T1000 (cell line): ENCODE measurements at regions not wholly inside any gene's neighbourhood (a gene's known extent, or its start where the extent isn't known, plus 50 kb on each side); places are given as distances from the start of the nearest gene placed in this dataset.

Experiments used
- DNase-seq: peaks from one replicate; lab custom pipeline; 2025; ENCODE audit warnings: mixed read lengths; lab: John Stamatoyannopoulos, UW

DNA sequence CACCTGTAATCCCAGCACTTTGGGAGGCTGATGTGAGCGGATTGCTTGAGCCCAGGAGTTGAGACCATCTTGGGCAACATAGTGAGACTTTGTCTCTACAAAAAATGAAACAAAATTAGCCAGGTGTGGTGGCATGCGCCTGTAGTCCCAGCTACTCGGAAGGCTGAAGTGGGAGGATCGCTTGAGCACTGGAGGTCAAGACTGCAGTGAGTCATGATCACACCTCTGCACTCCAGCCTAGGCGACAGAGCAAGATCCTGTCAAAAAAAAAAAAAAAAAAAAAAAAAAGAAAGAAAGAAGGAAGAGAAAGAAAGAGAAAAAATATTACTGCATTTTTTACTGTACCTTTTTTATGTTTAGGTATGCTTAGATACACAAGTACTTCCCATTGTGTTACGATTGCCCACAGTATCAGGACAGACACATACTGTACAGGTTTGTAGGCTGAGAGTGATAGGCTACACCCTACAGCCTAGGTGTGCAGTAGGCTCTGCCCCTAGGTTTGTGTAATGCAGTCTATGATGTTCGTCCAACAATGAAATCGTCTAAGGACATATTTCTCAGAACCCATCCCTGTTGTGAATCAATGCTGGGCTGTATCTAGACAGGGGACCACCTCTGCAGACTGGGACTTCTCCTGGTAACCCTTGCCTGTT is 160.4 kb upstream of the PWP1 start:
- DNase-seq, result no peak

DNA sequence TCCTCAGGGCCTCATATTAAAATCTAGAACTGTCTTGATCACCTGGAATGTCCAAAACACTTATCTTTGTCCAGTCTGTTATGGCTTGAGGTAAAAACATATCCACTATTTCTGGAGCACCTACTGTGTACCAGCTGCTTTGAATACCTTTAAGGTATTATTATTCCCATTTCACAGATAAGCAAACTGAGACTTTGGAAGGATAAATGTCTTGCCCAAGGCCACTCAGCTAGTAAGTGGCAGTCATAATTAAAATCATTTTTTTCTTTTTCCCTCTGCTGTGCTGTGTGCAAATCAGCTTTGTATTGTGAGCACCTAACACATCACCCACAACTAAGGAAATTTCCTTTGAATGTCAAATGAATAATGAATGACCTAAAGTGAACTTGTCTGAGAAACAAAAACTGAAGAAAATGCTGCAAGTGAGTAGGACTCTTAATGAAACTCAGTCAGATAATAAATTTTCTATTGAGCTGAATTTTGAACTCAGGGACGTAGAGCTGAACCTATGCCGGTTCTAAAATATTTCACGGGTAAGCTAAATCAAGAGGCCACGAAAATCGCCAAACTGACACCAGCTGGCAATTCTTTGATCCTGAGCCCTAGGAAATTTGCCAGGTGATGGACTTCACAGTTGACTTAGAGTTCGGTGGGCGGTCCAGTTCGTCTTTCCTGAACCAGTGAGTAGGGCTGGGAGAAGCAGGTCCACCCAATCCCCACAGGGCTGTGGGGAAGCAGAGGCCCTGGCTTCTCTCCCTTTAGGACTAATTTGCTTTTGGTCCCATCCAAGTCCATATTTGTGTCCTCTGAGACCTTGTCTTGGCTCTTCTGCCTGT is 159.7 kb upstream of the PWP1 start:
- DNase-seq, result no peak

DNA sequence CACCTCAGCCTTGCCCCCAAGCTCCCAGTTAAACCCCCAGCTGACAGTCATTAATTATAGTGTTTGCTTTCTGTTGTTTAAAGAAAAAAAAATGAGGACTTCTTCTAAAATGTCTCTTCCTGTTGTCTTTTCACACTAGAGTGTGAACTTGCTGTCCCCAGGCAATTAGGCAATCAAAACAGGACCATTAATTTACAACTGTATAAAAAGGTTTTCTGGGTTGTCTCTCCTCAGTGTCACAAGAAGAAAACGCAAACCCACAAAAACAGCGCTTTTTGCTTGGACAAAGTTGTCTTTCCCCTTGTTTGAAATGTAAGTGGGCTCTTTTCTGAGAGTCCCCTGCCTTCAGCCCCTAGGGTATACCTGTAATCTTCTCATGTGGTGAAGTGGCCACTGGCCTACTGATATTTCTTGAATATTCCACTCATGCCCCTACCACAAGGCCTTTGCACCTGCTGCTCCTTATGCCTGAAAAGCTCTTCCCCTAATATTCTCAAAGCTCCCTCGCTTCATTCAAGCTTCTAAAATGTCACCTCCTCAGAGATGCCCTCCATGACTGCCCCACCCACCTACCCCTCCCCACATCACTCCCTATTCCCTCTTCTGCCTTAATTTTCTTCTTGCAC is 158.9 kb upstream of the PWP1 start:
- DNase-seq, result no peak

DNA sequence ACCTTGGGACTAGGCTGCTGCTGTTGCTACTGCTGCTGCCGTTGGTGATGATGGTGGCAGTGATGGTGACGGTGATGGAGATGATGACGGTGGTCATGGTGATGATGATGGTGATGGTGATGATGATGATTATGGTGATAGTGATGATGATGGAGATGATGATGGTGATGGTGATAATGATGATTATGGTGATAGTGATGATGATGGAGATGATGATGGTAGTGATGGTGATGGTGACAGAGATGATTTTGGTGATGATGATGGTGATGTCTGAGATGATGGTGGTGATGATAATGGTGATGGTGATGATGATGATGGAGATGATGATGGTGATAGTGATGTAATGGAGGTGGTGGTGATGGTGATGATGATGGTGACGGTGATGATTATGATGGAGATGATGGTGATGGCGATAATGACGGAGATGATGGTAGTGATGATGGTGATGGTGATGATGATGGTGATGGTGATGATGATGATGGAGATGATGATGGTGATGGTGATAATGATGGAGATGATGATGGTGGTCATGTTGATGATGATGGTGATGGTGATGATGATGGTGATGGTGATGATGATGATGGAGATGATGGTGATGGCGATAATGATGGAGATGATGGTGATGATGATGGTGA is 156.8 kb upstream of the PWP1 start:
- DNase-seq, result no peak

DNA sequence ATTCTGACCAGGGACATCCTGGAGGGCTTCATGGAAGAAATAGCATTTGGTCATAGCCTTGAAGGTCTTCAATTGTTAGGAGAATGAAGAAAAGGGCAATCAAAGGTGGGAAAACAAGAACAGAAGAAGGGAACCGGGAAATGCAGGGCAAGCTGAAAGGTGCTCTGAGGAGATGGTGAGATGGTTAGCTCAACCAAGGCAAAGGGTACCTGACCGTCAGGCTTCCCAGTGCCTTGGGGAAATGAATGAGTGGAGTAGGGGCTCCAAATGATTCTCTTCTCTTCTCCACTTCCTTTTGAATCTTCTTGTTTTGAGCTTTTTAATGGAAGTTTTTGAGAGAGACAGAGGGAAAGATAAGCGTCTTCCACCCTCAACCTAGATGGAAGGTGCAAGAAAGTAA is 155.6 kb upstream of the PWP1 start:
- no peak for DNase-seq

DNA sequence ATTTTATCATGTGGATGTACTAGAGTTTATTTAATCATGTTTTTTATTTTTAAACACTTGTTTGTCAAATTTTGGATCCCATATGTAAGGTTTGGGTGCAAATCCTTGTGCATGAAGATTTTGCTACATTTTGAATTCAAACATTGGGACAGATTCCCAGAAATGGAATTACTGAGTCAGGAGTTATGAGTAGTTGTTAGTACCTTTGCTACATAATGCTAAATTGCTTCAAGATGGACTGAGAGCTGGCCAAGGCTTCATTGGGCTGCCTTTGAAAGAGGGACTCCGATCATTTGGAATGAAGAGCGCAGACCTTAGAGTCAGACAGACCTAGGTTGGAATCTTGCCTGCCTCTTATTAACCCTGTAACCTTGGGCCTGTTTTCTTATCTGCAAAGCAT is 154.9 kb upstream of the PWP1 start:
- DNase-seq, result no peak

DNA sequence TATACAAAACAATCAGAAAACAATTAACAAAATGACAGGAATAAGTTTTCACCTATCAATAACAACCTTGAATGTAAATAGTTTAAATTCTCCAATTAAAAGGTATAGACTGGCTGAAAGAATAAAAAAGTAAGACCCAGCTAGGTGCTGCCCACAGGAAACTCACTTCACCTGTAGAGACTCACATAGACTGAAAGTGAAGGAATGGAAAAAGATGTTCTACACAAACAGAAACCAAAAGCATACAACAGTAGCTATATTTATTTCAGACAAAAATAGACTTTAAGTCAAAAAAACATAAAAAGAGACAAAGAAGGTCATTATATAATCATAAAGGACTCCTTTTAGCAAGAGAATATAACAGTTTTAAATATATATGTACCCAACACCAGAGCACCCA is 152.4 kb upstream of the PWP1 start:
- DNase-seq, result no peak

DNA sequence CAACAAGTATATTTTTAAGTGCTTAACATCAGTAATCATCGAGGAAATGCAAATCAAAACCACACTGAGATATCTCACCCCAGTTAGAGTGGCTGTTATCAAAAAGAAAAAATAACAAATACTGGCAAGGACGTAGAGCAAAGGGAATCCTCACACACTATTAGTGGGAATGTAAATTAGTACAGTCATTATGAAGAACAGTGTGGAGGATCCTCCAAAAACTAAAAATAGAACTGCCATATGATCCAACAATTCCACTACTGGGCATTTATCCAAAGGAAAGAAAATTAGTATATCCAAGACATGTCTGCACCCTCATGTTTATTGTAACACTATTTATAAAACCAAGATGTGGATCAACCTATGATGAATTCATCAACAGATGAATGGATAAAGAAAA is 149.0 kb upstream of the PWP1 start:
- no peak for DNase-seq

DNA sequence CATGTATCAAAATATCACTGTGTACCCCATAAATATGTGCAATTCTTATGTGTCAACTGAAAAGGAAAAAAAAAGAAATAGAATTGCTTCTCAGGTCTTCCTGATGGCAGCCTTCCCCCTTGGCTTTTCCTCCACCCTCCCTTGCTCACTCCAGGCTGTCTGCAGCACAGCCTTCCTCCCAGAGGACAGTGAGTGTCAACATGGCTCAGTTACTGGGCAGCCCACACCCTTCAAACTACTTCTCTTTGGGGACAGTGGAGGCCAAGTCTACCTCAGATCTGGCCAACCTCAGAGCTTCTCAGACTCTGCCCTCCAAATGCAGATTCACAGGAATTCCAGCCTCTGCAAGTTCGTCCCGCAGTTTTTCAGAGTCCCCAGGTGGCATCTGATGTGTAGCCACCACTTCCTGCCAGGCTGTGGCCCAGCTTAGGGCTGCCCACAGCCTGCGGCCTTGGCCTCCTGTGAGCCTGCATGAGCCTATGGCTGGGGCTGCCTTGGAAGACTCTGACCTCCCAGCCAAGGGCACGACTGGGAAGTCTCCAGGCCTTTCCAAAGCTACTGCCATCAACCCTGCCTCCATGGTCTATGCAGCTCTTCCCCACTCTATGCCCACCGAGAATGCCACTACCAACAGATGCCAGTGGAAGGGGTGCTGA is 148.0 kb upstream of the PWP1 start:
- DNase-seq, result no peak

DNA sequence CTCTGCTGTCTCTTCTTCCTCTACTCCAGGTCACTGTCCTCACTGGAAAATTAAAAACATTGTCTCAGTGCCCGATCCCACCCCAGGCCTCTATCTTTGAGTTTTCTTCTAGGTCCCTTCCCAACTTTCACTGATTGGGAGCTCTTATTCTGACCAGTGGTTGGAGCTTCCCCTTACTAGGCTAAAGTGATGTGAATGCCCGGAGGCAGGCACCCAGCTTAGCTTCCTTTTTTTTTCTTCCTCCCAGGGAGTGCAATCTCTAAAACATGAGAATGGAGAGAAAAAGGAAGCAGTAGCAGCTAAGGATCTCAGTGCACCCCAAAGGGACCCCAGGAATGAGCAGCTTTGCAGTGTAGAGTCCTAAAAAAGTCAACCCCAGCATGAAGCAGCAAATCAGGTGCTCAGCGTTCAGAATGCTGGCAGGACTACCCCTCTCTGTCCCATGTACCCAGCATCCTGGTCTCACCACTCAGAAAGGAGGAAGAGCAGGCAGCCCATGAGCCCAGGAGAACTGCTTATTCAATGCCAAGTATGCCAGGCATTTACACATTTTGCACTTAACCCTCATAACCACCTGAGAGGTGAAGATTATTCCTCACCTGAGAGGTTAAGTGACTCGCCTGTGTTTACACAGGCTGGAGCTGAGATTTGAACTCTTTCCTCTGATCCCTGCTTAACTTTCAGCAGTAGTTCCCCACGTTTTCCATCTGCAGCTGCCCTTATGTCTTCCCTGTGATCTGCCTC is 146.2 kb upstream of the PWP1 start:
- DNase-seq, result no peak

DNA sequence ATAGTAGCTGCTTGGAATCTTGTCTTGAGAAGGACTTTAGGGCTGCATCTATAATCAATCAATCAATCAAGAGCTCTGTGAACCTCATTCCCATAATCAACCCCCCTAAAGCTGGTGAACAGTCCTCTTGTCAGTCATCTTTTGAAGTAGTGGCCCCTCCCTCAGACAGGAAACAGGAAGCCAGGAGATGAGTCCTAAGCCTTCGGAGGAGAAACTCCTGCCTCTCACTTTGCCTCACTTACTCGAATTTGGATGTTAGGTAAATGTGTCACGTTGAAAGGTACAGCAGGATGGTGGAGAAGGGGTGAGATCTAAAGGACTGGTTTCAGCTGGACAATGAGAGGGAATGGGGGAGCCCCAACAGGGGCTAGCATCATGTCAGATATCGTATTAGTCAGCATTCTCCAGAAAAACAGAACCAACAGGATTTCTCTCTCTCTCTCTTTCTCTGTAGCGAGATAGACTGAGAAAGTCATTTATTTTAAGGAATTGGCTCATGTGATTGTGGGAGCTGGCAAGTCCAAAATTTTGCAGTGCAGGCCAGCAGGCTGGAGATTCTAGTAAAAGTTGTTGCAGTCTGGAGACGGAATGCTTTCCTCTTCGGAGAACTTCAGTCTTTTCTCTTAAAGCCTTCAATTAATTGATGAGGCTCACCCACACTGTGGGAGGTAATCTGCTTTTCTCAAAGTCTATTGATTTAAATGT is 144.4 kb upstream of the PWP1 start:
- no peak for DNase-seq

DNA sequence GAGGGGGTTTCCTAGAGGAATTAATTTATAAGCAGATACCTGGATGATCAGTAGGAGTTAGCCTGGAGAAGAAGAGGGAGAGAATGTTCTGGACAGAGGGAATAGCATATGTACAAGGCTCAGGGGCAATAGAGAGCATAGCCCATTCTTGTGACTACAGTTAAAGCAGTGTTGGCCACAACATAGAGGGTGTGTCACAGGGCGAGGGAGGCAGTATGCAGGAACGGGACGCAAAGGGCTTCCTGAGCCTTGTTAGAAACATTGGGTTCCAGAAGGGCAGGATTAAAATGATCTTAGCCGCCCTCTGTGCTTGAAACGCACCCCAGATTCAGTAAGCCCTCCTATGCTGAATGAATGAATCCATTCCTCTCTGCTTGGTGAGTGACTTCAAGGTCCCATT is 142.2 kb upstream of the PWP1 start:
- DNase-seq, result no peak

DNA sequence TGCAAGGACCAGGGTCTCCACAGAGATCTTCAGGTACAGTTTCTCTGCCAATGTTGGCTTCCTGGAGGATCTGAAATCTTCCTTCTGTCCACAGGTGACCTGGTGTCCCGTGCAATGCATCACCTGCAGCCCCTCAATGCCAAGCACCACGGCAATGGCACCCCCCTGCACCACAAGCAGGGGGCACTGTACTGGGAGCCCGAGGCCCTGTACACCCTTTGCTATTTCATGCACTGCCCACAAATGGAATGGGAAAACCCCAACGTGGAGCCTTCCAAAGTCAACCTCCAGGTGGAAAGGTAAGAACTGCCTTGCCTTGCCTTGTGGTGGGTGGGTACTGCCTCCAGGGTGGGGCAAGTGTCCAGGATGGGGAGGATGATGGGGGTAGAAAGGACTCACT is 141.8 kb upstream of the PWP1 start:
- no peak for DNase-seq

DNA sequence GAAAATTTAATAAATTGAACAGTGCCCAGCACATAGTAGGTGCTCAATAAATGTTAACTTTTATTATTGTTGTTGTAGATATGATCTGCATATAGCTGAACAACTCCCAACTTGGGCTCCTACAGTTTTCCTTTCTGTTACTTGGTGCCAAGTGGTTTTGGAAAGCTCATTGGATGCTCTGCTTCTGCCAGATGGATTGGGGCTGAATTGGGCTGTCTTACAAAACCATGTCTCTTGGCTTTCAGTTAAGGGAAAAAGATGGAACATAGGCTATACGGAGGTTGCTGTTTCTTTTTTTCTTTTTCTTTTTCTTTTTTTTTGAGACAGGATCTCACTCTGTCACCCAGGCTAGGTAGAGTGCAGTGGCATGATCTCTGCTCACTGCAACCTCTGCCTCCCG is 140.7 kb upstream of the PWP1 start:
- no peak for DNase-seq

DNA sequence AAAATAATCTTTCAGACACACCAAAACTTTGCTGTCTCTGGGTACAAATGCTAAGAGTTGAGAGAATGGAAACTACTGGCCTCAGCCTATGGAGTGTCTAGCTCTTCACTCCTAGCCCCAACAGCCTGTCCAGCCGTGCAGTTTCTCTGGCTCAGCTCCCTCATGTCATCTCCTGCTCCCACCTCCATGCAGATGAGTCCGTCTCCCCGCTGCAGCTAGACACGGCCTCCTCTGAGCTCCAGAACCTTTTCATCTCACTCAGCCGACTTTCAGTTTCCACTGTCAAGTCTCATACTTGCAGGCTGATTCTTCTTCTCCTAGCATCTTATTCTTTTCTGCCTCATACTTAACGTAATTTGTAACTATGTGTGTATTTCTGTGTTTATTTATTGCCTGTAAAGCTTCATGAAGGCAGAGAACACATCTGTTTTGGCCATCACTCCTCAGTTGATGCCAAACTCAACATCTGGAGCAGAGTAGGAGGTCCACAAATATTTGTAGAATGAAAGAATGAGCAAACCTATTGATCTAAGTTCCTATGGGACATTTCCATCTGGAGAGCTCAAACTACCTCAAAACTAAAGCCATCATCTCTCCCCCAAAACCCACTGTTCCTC is 139.8 kb upstream of the PWP1 start:
- no peak for DNase-seq

DNA sequence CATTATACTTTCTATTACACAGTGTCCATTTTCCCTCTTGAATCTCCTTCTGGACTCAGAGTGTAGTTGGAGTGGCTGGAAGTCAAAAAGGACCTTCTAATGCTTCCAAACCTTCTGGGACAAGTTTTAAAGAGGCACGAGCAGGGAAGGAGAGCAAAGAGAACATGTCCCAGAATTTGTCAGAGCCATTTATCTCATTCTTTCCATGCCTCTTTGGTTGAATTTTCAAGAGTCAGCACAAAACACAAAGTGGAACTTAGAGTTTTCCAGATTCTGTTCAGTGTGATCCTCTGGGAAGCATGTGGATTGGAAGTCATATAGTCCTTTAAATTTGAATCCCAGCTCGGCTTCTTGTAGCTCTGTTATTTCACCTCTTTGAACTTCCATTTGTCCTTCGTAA is 138.2 kb upstream of the PWP1 start:
- no peak for DNase-seq

DNA sequence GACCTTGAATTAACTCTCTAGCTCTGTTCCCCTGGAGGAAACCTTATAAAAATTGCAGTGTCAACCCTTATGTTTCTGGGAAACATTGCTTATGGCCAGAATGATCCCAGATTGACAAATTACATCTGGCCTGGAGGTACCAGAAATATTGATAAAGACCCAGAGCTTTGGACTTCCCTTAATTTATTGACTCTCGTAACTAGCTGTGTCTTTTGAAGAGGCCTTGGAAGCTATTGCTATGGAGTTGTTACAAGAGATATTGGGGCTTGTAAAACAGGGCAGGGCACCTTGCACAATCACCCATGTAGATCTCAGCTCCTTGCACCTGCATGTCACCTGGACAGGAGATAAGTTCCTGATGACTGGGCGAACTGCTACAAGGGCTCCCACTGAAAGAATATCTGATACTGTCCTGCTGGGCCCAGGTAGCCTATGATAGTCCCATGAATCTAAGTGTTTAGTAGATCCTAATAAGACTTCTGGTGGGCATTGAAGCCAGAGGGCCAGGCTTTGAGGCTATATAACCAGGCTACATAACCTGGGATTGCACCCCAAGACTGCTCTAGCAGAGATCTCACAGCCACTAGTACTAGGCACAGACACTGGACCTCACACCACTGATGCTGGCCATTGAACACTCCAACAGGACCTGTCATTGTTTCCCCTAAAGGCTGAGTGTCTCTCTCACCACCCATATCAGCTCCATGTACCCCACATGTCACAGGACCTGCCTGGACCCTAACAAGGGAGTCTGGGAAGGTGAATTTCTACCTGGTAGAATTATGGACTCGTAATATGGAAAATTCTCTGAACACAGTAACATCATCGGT is 135.7 kb upstream of the PWP1 start:
- no peak for DNase-seq

DNA sequence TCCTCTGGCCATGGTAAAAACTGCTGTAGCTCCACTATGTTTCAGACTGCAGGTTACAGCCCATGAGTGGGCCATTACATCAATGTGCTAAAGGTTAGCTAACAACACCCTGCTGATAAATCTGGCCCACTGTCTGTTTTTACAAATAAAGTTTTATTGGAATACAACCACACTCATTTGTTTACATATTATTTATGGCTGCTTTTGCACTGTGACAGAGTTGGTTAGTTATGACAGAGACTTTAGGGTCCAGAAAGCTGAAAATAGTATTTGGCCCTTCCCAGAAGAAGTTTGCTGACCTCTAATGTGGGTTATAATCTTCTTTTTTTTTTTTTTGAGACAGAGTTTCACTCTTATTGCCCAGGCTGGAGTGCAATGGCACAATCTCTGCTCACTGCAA is 134.2 kb upstream of the PWP1 start:
- DNase-seq, result no peak

DNA sequence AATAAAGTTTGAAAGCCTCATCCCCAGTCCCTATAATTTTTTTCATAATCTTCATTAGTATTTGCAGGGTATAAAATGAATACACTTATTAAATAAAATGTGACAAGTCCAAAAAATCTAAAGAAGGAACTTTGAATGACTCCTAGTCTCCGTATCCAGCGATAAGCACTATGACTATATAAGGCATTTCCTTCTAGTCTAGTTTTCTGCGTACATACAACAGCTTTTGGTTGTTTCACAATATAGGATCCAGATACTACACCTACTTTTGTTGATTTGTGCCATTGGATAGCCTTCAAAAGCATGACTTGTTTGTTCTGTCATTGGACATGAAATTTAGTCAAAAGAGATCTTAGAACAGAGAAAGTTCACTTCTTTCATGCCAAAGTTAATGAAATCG is 133.3 kb upstream of the PWP1 start:
- DNase-seq, result no peak
